HTR-8/SVneo (cell line): ENCODE measurements at regions not wholly inside any gene's neighbourhood (a gene's known extent, or its start where the extent isn't known, plus 50 kb on each side); places are given as distances from the start of the nearest gene placed in this dataset.
"Not testable (repeated sequence)": the region's sequence is repeated elsewhere in the genome, so short reads cannot be mapped to it uniquely, and the experiment has no call there.

Experiments
- DNase-seq: peaks from one replicate; pipeline ENCODE4 v3.0.0; 2011; ENCODE audit warnings: low spot score, mixed read lengths; ENCODE audit not compliant: insufficient read length
- FAIRE-seq: peaks from 2 replicates; lab custom pipeline; 2011; peaks lifted over from hg19 to GRCh38; lab: Jason Lieb, UNC

DNA sequence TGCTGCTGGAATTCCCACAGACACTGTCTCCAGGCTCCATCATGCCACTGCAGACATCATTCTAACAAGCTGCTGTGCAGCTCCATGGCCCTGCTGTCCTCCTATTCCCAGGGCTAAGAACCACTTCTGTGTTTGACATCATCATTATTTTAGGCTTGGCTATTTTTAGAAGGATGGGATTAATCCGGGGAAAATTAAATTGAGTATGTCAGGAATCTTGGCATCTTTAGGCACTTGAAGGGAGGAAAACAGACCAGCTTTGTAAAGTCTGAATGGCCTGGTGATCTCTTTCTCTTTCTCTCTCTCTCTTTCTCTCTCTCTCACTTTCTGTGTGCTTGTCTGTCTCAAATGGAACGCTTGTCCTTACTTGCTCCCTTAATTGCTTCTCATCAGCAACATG lies 568.3 kb upstream of the FLRT2 start:
- FAIRE-seq (no peak), DNase-seq (no peak)

- FAIRE-seq = no peak
Measured at GRCh38 chr14:84963518-84963917, 566.4 kb upstream of the FLRT2 start.

DNA sequence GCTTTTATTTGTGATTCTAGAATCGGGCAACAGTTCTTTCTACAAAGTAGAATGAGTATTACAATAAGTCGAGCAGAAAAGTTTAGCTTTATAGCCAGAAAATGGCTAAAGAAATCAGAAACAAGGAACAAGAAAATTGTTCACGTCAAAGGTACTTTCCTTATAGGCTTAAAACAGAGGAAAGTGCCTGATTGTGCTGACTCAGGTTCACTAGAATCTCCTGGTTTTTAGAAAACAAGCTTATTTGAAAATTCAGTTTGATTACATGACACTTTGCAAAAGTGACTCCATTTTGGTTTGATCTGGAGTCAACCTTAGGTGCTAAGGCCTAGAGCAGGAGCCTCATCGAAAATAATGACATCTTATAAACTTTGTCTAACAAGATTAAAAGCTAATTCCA lies 564.7 kb upstream of the FLRT2 start:
- DNase-seq (no peak), FAIRE-seq (no peak)

More at GRCh38 chr14:84963518-84963917, 566.4 kb upstream of the FLRT2 start:
- DNase-seq = no peak

DNA sequence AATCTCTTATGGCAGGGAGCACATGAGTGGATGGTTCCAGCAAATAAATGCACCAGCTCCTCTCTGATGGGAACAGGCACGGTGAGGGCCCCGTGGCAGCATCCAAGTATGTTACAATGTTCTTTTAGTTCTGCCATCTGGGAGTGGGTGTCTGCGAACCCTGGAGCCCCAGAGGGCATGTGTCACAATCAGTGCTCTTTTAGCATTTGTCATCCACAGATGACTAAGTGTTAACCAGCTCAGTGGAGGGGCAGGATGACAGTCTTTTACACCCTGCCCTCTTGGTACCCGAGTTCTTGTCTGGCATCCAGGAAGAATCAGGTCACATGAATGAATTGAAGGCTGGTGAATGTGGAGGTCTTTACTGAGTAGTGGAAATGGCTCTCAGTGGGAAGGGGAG lies 560.4 kb upstream of the FLRT2 start:
- DNase-seq = no peak
- FAIRE-seq = no peak

GRCh38 chr14:84975241-84975902 lies 554.6 kb upstream of the FLRT2 start:
- DNase-seq (no peak), FAIRE-seq (no peak)

GRCh38 chr14:84976805-84977204 lies 553.1 kb upstream of the FLRT2 start:
- FAIRE-seq (no peak), DNase-seq (no peak)

GRCh38 chr14:84987042-84987441 lies 542.9 kb upstream of the FLRT2 start:
- FAIRE-seq = no peak

DNA sequence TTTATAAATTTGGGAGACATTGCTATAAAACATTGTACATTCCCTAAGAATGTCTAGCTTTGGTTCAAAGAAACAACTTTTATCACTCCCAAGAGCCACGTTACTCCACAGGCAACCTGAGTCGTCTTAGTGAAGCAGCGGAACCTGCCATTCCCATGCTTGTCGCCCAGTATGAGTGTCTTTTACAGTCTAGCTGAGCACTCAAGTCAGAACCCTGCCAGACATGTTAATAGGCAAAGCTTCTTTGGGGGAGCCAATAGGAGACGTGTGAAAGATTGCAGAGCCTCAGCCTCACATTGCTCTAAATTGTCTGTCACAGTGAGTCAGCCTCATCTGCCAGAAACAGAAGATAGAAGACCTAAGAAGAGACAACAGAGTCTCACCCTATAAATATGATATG lies 541.6 kb upstream of the FLRT2 start:
- no peak for FAIRE-seq
- DNase-seq = no peak

More at GRCh38 chr14:84987042-84987441, 542.9 kb upstream of the FLRT2 start:
- no peak for DNase-seq

- FAIRE-seq = no peak
- DNase-seq = no peak
Measured at GRCh38 chr14:84991021-84991420, 538.9 kb upstream of the FLRT2 start.

DNA sequence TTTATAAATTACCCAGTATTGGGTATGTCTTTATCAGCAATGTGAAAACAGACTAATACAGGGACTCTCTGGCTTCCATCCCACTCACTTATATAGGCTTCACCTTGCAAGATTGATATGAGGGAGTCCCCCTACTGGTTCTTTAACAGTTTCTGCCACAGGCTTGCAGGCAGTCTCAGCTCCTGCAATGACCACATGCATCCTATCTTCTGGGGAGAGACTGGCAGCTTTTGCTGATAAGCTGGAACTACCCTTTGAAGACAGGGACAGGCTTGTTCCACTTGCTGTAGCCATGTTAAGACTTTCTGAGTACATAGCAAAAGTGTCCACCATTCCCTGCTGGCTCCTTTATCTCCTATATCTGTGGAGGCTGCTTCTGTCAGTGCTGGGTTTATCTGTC lies 531.7 kb upstream of the FLRT2 start:
- FAIRE-seq (no peak), DNase-seq (no peak)

DNA sequence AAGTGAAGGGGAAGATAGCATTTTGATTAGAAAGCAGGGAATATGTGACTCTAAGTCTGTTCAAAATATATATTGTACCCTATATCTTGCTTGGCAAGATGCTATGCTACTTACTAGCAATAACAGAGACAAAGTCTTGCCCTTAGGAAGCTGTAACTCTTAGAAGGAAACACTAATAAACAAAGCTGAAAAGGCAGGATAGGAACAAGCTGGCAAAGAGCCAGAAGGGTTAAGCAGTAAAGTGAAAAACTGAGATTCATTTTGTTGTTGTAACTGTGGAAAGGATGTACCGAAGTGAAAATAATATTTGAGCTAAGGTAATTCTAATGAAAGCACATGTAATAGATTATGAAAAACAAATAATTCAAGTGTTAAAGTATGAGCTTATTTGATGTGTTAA lies 527.1 kb upstream of the FLRT2 start:
- DNase-seq (no peak), FAIRE-seq (no peak)

- no peak for DNase-seq
Measured at GRCh38 chr14:85003805-85004204, 526.1 kb upstream of the FLRT2 start.

GRCh38 chr14:85009506-85009905 lies 520.4 kb upstream of the FLRT2 start:
- no peak for FAIRE-seq
- no peak for DNase-seq

More at GRCh38 chr14:85003805-85004204, 526.1 kb upstream of the FLRT2 start:
- no peak for FAIRE-seq

DNA sequence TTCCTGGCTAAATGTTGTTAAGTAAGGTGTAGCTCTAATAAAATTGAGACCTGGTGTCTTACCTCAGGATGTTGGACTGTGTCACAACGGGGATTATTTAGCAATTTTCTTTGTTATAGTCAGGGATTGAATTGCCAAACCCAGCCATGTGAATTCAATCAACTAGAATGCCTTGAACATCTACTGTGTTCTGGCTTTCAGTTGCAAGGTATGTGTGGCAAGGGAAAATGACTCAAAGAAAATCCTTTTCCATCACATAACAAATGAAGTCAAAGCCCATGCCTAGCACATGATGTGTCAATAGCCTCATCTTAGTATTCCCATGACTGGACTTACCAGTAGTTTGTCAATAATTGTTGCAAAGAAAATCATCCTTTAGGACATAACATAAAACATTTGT lies 519.8 kb upstream of the FLRT2 start:
- DNase-seq (no peak), FAIRE-seq (no peak)

DNA sequence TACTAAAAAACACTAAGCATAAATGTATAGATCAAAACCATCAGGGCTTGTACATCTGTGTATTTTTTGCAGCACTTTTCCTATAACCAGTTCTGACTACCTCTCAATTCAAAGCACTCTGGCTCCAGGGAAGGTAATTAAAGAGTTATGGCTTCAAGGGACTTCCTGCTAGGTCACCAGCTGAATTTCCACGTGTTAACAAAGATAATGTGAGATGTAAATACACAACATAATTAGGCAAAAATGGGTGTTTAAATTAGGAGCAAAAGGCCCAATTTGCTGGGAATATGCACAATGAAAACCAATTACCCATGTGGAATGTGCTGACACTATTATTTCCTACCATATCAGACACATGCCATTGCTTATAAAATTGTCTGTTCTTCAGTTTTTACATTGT lies 513.4 kb upstream of the FLRT2 start:
- FAIRE-seq (no peak), DNase-seq (no peak)

GRCh38 chr14:85023866-85024265 lies 506.1 kb upstream of the FLRT2 start:
- not testable (repeated sequence) for FAIRE-seq, DNase-seq

- DNase-seq (peak; percentile 19), FAIRE-seq (no peak)
Measured at GRCh38 chr14:85024931-85025330, 505.0 kb upstream of the FLRT2 start.

DNA sequence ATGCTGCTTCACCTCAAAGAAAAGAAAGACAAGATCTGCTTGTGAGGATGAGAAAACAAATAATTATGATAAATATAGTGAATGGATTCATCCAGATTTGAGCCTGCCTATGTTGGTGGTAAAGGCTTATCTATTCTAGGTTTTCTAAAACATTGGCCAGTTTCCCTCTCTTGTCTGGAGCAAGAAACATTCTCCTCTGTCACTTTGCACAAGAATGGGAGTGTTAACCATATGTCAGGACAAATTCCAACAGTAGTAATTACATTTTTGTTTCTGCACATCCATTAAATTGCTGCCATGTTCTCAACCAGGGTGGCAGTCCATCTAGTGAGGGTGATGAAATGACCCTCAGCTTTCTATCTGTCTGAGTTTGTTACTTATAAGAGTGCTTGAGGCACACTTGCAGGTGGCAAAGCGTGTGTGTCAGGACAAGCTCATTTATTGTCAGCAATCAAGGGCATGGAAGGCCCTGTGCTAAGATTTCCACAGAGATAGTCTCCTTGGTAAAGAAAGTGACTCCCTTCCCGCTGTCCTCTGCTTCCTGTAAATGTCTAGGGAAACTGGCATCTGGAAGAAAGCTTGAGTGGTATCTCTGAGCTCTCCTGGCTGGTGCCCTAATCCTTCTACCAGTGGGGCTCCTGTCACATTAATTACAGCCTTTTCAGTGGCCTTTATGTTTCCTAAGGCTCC lies 502.1 kb upstream of the FLRT2 start:
- FAIRE-seq = no peak

GRCh38 chr14:85037411-85037810 lies 492.5 kb upstream of the FLRT2 start:
- no peak for FAIRE-seq

More for the DNA sequence above, 502.1 kb upstream of the FLRT2 start:
- no peak for DNase-seq

GRCh38 chr14:85038526-85039352 lies 491.2 kb upstream of the FLRT2 start:
- FAIRE-seq (no peak), DNase-seq (no peak)

More at GRCh38 chr14:85037411-85037810, 492.5 kb upstream of the FLRT2 start:
- no peak for DNase-seq

- FAIRE-seq = no peak
- no peak for DNase-seq
Measured at GRCh38 chr14:85039353-85039626, 490.7 kb upstream of the FLRT2 start.
